ENCODE measurements at regions not wholly inside any gene's neighbourhood (a gene's known extent, or its start where the extent isn't known, plus 50 kb on each side); places are given as distances from the start of the nearest gene placed in this dataset.

DNA sequence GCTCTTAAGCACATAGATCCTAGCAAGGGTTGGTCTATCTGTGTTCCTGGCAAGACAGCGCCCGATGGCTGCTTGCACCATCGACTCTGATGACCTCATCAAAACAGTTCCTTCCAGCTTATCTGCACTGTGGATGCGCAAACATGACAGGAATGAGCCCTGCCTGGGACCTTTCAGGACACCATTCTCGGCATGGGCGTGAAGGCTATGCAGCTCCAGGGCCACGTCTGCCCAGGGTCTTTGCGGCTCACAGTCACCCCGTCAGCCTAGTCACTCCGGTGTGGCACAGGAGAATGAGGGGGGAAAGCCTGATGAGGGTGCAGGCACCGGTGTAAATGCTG is 147.8 kb upstream of the TWIST2 start:
- TF ChIP-seq, protein P1, sequence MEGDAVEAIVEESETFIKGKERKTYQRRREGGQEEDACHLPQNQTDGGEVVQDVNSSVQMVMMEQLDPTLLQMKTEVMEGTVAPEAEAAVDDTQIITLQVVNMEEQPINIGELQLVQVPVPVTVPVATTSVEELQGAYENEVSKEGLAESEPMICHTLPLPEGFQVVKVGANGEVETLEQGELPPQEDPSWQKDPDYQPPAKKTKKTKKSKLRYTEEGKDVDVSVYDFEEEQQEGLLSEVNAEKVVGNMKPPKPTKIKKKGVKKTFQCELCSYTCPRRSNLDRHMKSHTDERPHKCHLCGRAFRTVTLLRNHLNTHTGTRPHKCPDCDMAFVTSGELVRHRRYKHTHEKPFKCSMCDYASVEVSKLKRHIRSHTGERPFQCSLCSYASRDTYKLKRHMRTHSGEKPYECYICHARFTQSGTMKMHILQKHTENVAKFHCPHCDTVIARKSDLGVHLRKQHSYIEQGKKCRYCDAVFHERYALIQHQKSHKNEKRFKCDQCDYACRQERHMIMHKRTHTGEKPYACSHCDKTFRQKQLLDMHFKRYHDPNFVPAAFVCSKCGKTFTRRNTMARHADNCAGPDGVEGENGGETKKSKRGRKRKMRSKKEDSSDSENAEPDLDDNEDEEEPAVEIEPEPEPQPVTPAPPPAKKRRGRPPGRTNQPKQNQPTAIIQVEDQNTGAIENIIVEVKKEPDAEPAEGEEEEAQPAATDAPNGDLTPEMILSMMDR (IDR thresholded peaks at IDR 0.05) = no peak
- Histone ChIP-seq H3K4me1 (peaks cover 0 to 38% of the 10 kb centered on the region in 2 donors), H3K4me3 (no peak overlapping the region), H3K36me3 (no peaks in the 10 kb centered on the region), H3K9me3 (no peaks in the 10 kb centered on the region), H3K27ac (peak overlapping the region in 1 of 2 donors; percentile 5), H3K27me3 (no peaks in the 10 kb centered on the region)
- DNase-seq (ENCODE audit: low spot score) = peak; percentile 89

DNA sequence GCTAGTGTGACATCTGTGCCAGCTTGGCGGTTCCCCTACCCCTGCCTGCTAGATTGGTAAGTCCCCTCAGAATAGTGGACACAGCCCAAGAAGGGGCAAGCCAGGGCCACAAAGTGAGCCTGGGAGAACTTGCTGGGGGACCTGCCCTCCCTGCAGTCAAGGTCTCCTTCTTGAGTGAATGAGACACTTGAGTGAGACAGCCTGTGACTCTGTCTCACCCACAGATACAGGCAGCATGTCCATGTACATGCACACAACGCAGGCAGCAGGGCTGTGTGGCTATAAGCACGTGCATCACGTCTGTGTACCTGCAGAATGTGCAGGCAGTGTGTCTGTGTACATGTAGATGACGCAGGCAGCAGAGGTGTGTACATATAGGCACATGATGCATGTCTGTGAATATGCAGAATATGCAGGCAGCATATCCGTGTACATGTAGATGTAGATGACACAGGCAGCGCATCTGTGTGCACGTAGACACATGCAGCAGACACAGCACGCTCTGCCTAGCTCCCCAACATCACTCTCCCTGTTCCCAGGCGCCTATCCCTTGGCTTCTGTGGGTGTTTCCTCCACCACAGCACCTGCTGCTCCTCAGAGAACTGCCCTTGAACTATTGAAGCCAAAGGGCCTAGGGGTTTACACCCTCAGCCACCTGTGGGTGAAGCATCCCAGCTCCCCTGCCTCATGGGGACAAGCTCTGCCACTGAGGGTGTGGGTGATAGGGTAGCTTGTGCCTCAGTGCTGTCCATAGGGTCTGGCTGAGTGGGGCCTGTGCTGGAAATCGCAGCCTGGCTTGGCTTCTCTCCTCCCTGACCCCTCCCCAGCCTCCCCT is 147.2 kb upstream of the TWIST2 start:
- H3K9me3 ChIP-seq = no peaks in the 10 kb centered on the region
- H3K4me3 ChIP-seq = no peak overlapping the region
- H3K27me3 ChIP-seq = no peaks in the 10 kb centered on the region
- DNase-seq (ENCODE audit: low spot score) = peak; percentile 57
- TF ChIP-seq, protein P1 (IDR thresholded peaks at IDR 0.05) = no peak
- H3K4me1 ChIP-seq = peaks cover 0 to 32% of the 10 kb centered on the region in 2 donors
- H3K27ac ChIP-seq = peak overlapping the region in 1 of 2 donors; percentile 5
- no peaks in the 10 kb centered on the region for H3K36me3 ChIP-seq

DNA sequence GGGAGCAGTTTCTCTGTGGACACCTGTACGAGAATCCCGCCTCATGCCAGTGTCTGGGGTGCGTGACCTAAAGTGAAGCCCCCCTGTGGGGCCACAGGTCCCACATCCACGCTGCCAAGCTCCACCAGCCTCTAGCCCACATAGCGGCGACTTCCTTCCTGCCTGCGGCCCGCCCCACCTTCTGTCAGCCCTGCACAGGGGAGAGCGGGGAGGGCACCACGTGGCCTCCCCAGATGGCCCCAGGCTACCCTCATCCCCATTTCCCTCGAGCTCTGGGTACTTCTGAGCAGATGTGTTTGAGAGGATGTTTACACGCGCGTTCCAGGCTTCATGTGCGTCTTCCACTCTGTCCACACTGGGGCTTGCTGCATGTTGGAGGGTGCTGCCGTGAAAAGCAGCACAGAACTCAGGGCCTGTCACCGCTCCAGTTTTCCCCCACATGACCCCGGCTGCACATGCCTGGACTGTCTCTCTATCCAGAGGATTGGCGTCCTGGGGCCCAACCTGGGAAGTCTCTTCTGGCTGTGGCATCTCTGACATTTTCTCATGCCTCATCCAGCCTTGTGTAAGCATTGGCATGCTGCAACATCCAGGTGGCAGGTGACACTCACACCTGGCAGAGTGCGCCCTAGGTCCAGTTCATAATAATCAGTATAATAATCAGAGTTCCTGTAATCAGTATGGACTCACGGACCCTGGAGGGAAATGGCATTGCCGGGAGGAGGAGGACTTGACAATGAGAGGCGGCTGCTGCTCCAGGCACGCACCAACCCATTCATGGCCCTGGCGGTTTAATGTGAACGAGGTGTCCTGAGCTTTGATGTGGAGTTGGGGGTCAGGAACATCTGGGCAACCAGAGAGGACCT is 146.3 kb upstream of the TWIST2 start:
- H3K9me3 ChIP-seq = no peaks in the 10 kb centered on the region
- no peaks in the 10 kb centered on the region for H3K27me3 ChIP-seq
- peaks cover 0 to 30% of the 10 kb centered on the region in 2 donors for H3K4me1 ChIP-seq
- TF ChIP-seq, protein P1 (IDR thresholded peaks at IDR 0.05) = no peak
- H3K4me3 ChIP-seq = no peak overlapping the region
- peak; percentile 43 for DNase-seq (ENCODE audit: low spot score)
- H3K36me3 ChIP-seq = no peaks in the 10 kb centered on the region
- no peak overlapping the region for H3K27ac ChIP-seq

DNA sequence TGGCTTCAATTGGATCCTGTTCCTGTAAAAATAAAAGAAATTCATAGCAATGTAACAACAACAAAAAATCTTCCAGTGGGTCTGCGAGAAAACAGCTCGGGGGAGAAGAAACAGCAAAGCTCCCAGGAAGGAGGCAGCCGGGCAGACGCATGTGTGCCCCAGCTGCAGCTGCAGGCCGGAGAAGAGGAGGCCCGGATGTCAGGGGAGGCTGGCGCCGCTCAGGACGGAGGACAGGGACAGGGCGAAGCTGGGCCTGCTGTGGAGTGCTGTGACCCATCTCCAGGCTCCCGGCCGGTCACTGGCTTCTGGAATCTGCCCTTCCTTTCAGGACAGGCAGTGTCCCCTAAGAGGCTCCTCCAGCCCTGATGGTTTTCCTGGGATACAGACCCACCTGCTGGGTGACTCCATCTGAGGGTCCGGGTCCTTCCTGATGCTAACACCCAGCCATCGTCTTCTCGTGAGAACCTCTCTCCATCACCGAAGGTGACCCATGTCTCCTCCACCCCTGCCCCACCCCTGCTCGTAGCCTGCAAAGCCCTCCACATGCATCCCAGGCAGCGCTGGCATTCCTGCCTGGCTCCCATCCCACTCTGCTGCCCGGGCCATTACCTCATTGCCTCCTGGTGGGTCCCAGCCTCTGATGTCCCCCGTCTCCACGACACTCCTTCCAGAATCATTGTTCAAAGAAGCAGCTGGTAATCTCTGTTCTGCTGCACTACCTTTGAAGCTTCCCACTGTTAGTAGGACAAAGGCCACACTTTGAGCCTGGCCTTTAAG is 145.4 kb upstream of the TWIST2 start:
- Histone ChIP-seq H3K36me3 (no peaks in the 10 kb centered on the region), H3K9me3 (no peaks in the 10 kb centered on the region), H3K4me1 (peaks cover 0 to 30% of the 10 kb centered on the region in 2 donors), H3K27me3 (no peaks in the 10 kb centered on the region), H3K4me3 (no peak overlapping the region), H3K27ac (no peak overlapping the region)
- TF ChIP-seq, protein P1 (IDR thresholded peaks at IDR 0.05) = no peak
- peak; percentile 54 for DNase-seq (ENCODE audit: low spot score)

DNA sequence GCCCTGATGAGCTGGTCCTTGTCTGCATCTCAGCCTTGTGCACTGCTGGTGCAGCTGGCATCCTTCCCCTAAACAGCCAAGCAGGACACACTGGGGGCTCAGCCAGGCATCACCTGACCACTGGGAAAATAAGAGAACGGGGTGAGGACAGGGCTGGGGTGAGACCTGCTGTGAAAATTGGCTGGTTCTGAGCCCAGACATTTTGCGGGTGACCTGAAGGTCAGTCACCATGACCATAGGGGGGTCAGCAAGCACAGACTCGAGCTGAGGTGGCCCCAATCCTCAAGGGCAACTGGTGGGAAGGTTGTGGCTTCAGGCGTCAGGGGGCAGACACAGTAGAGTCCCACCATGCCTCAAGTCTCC is 144.9 kb upstream of the TWIST2 start:
- Histone ChIP-seq H3K9me3 (no peaks in the 10 kb centered on the region), H3K4me3 (no peak overlapping the region), H3K27me3 (no peaks in the 10 kb centered on the region), H3K36me3 (no peaks in the 10 kb centered on the region), H3K4me1 (peaks cover 0 to 25% of the 10 kb centered on the region in 2 donors), H3K27ac (no peak overlapping the region)
- peak; percentile 48 for DNase-seq (ENCODE audit: low spot score)
- TF ChIP-seq, protein P1 (IDR thresholded peaks at IDR 0.05) = no peak
